IMR-90 (cell line): ENCODE measurements at regions not wholly inside any gene's neighbourhood (a gene's known extent, or its start where the extent isn't known, plus 50 kb on each side); places are given as distances from the start of the nearest gene placed in this dataset.

ENCODE experiments used
- ATAC-seq: fragments of 200-7000 bp; cut with Tn5 transposase; 2 replicates; pipeline ENCODE4 v1.9.1; 2020; ENCODE audit warnings: low read depth, mild to moderate bottlenecking, moderate library complexity
- BruUV-seq: library from RNA; stranded (reverse); fragments of 400-500 nt; replicated peaks from 2 replicates; lab custom pipeline; 2021; lab: Mats Ljungman, UMichigan
- CTCF ChIA-PET: fragments of 300-600 bp; formaldehyde crosslinking; extraction: SDS; loops from one replicate; lab custom pipeline; 2021; ENCODE audit warnings: antibody characterized with exemption; lab: Yijun Ruan, JAX
- POLR2A ChIA-PET: fragments of 300-600 bp; sonication (Branson Sonifier 250); formaldehyde crosslinking; loops from one replicate; lab custom pipeline; 2022; ENCODE audit warnings: antibody characterized with exemption; ENCODE audit not compliant: unreplicated experiment; lab: Charles Lee
- DNase-seq: peaks from one replicate; pipeline ENCODE4 v3.0.0; 2013
- H2AFZ ChIP-seq: replicated peaks from 2 replicates; pipeline ENCODE3; 2013; ENCODE audit warnings: low read length, mild to moderate bottlenecking; ENCODE audit not compliant: poor library complexity
- H2AK5ac ChIP-seq: 2 replicates; pipeline ENCODE4 v1.6.1; 2013; ENCODE audit warnings: low read depth, low read length, inconsistent platforms
- H2AK9ac ChIP-seq: replicated peaks from 2 replicates; pipeline ENCODE3; 2013; ENCODE audit warnings: mild to moderate bottlenecking, low read depth, low read length, moderate library complexity; ENCODE audit not compliant: poor library complexity
- H2BK120ac ChIP-seq: 2 replicates; pipeline ENCODE4 v1.6.1; 2013; ENCODE audit warnings: low read depth, low read length, inconsistent platforms
- H2BK15ac ChIP-seq: 3 replicates; pipeline ENCODE4 v1.6.1; 2013; ENCODE audit warnings: low read depth, low read length, inconsistent platforms
- H2BK20ac ChIP-seq: 2 replicates; pipeline ENCODE4 v1.6.1; 2013; ENCODE audit warnings: low read depth, mild to moderate bottlenecking, inconsistent platforms, low read length, moderate library complexity
- H2BK5ac ChIP-seq: 2 replicates; pipeline ENCODE4 v1.6.1; 2013; ENCODE audit warnings: mild to moderate bottlenecking, low read depth, low read length, inconsistent platforms; ENCODE audit not compliant: poor library complexity, severe bottlenecking
- H3K14ac ChIP-seq: replicated peaks from 2 replicates; pipeline ENCODE4 v1.6.1; 2013; ENCODE audit warnings: low read depth, low read length, inconsistent platforms
- H3K18ac ChIP-seq: 2 replicates; pipeline ENCODE4 v1.6.1; 2013; ENCODE audit warnings: low read depth, low read length, control low read depth
- H3K23ac ChIP-seq: 2 replicates; pipeline ENCODE4 v1.6.1; 2013; ENCODE audit warnings: low read depth, low read length, inconsistent platforms
- H3K27ac ChIP-seq: 2 replicates; pipeline ENCODE4 v1.5.1; 2013; ENCODE audit warnings: mild to moderate bottlenecking, control low read depth, low read length; ENCODE audit not compliant: insufficient read depth
- H3K27me3 ChIP-seq: 2 replicates; pipeline ENCODE4 v1.6.1; 2013; ENCODE audit warnings: low read length; ENCODE audit not compliant: control insufficient read depth, insufficient read depth
- H3K36me3 ChIP-seq: 2 replicates; pipeline ENCODE4 v1.6.1; 2013; ENCODE audit warnings: low read length, mixed read lengths; ENCODE audit not compliant: control insufficient read depth, insufficient read depth
- H3K4ac ChIP-seq: 2 replicates; pipeline ENCODE4 v1.6.1; 2013; ENCODE audit warnings: low read depth, low read length, inconsistent platforms
- H3K4me1 ChIP-seq: 2 replicates; pipeline ENCODE4 v1.6.1; 2013; ENCODE audit warnings: low read length, mixed read lengths; ENCODE audit not compliant: control insufficient read depth, insufficient read depth
- H3K4me2 ChIP-seq: 2 replicates; pipeline ENCODE4 v1.6.1; 2013; ENCODE audit warnings: low read depth, mild to moderate bottlenecking, control low read depth, low read length, moderate library complexity
- H3K4me3 ChIP-seq: 2 replicates; pipeline ENCODE4 v1.5.1; 2013; ENCODE audit warnings: low read depth, mild to moderate bottlenecking, control low read depth, low read length, moderate library complexity; ENCODE audit not compliant: insufficient read depth
- H3K56ac ChIP-seq: 2 replicates; pipeline ENCODE4 v1.6.1; 2013; ENCODE audit warnings: low read length, inconsistent platforms; ENCODE audit not compliant: insufficient read depth; ENCODE audit errors: extremely low read depth
- H3K79me1 ChIP-seq, 2 experiments: 2 replicates each; pipeline ENCODE4 v1.6.1; 2013; ENCODE audit warnings: low read length in 2 of 2, inconsistent platforms in 1 of 2, low read depth in 1 of 2
- H3K9ac ChIP-seq: 2 replicates; pipeline ENCODE4 v1.6.1; 2013; ENCODE audit warnings: low read depth, low read length, control low read depth
- H3K9me1 ChIP-seq: 2 replicates; pipeline ENCODE4 v1.6.1; 2013; ENCODE audit warnings: low read length, inconsistent platforms; ENCODE audit not compliant: insufficient read depth
- H3K9me3 ChIP-seq: 2 replicates; pipeline ENCODE4 v1.6.1; 2013; ENCODE audit warnings: low read length; ENCODE audit not compliant: control insufficient read depth, insufficient read depth
- H4K20me1 ChIP-seq: 2 replicates; pipeline ENCODE4 v1.6.1; 2013; ENCODE audit warnings: low read length, inconsistent platforms; ENCODE audit not compliant: insufficient read depth
- H4K5ac ChIP-seq: 2 replicates; pipeline ENCODE4 v1.6.1; 2013; ENCODE audit warnings: mild to moderate bottlenecking, low read depth, low read length, control low read depth
- H4K8ac ChIP-seq, 2 experiments: 2 replicates each; pipeline ENCODE4 v1.6.1; 2013; ENCODE audit warnings: low read depth in 2 of 2, low read length in 2 of 2, control low read depth in 1 of 2, inconsistent platforms in 1 of 2
- H4K91ac ChIP-seq: 2 replicates; pipeline ENCODE4 v1.6.1; 2013; ENCODE audit warnings: low read depth, low read length, inconsistent platforms; ENCODE audit not compliant: insufficient read depth
- BHLHE40 ChIP-seq: fragments of 150-350 bp; IDR thresholded peaks from 2 replicates; pipeline ENCODE4 v1.6.1; 2016; ENCODE audit warnings: mild to moderate bottlenecking, low read depth, low read length
- ELK1 ChIP-seq: fragments of 150-350 bp; IDR thresholded peaks from 2 replicates; pipeline ENCODE4 v1.6.1; 2016; ENCODE audit warnings: low read depth, mild to moderate bottlenecking, low read length, moderate library complexity, borderline replicate concordance
- MXI1 ChIP-seq: IDR thresholded peaks from 2 replicates; pipeline ENCODE4 v1.6.1; 2012; ENCODE audit warnings: low read depth, mild to moderate bottlenecking, low read length, moderate library complexity, borderline replicate concordance
- RAD21 ChIP-seq: IDR thresholded peaks from 2 replicates; pipeline ENCODE4 v1.6.1; 2012; ENCODE audit warnings: low read length, improper control_type of control experiment
- WGBS, 2 experiments: methylation state at CpG; one replicate each; pipeline versions ENCODE4 v1.1.5 to v1.1.7; 2013; ENCODE audit warnings: missing lambda C conversion rate in 2 of 2; ENCODE audit not compliant: insufficient read length in 1 of 2; ENCODE audit errors: extremely low coverage in 2 of 2; 5-methylcytosine and 5-hydroxymethylcytosine counted together
- dilution Hi-C: fragments of 300-500 bp; cut with HindIII; formaldehyde crosslinking; loops from one replicate; pipeline ENCODE4 v1.14.3; 2018; ENCODE audit warnings: low sequenced_read_pairs; ENCODE audit not compliant: unreplicated experiment
- in situ Hi-C: fragments of 300-500 bp; cut with MboI; formaldehyde crosslinking; loops from 3 replicates; pipeline ENCODE4 v1.14.3; 2019; ENCODE audit warnings: low sequenced_read_pairs, inconsistent platforms, mixed read lengths
- intact Hi-C: fragments of 100-400 bp; cut with micrococcal nuclease; formaldehyde crosslinking; loops from 2 replicates; pipeline ENCODE4 v1.10.0; 2022

- TF ChIP-seq RAD21 (no peak), BHLHE40 (no peak), ELK1 (no peak), MXI1 (no peak)
- WGBS, 2 experiments: no CpG with 5 or more reads among the region's 2 CpGs
- Histone ChIP-seq H3K23ac (no peak overlapping the region), H3K9me3 (no peaks in the 10 kb centered on the region), H3K14ac (no peak overlapping the region), H4K20me1 (no peaks in the 10 kb centered on the region), H2BK15ac (no peak overlapping the region), H4K5ac (no peak overlapping the region), H3K56ac (no peak overlapping the region), H2BK120ac (no peak overlapping the region), H3K9ac (no peak overlapping the region), H3K36me3 (no peaks in the 10 kb centered on the region), H2AFZ (no peak overlapping the region), H2BK20ac (no peak overlapping the region), H3K4me3 (no peak overlapping the region), H4K8ac (no peak overlapping the region), H4K91ac (no peak overlapping the region), H3K27me3 (no peaks in the 10 kb centered on the region), H2BK5ac (no peak overlapping the region), H3K79me1 (no peaks in the 10 kb centered on the region), H3K18ac (no peak overlapping the region), H3K4ac (no peak overlapping the region), H3K27ac (no peak overlapping the region), H2AK5ac (no peak overlapping the region), H3K4me2 (no peak overlapping the region), H3K9me1 (no peaks in the 10 kb centered on the region), H3K4me1 (peaks cover 3% of the 10 kb centered on the region), H2AK9ac (no peak overlapping the region)
- CTCF ChIA-PET: no interaction called here
- intact Hi-C loops: no loop called here
- POLR2A ChIA-PET: no interaction called here
- in situ Hi-C loops: no loop called here
- dilution Hi-C loops: no loop called here
- DNase-seq: no peak
- no TSS peak for BruUV-seq
- no peak for ATAC-seq
Observed at GRCh38 chr3:74442068-74442467, 172.4 kb downstream of the CNTN3 start.
